ENCODE measurements at regions not wholly inside any gene's neighbourhood (a gene's known extent, or its start where the extent isn't known, plus 50 kb on each side); places are given as distances from the start of the nearest gene placed in this dataset.

DNA sequence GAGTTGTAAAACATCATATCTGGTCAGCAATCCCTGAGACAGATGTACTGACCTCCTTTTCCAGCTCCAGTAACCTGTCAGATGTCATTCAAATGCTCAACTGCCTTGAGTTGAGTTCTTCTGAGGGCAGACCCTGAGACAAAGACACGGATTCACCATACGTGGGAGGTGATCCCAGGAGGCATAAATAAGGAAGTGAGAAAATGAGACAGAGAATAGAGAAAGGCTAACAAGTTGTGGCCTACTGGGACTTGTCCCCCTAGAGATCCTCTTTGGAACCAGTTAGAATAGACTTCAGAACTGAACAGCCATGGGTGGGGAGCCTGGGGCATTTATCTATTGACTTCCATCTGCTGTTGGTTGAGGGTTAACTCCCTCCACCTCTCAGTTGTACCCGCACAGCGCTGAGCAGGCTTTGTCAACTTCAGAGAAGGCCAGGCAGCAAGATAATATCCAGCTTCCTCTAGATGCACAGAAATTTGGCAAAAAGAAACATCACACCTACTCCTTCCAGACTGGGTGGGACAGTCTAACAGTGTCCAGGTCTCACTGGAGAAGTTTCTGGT, 123.0 kb upstream of the DYNLRB2 start:
- H3K27me3 ChIP-seq (ENCODE audit: insufficient read depth in 3 of 3, low read length in 2 of 3): no peaks in the 10 kb centered on the region
- intact Hi-C loops (cut with DNase I): no loop called here
- H3K9me3 ChIP-seq: no peaks in the 10 kb centered on the region
- TF ChIP-seq, protein P1, sequence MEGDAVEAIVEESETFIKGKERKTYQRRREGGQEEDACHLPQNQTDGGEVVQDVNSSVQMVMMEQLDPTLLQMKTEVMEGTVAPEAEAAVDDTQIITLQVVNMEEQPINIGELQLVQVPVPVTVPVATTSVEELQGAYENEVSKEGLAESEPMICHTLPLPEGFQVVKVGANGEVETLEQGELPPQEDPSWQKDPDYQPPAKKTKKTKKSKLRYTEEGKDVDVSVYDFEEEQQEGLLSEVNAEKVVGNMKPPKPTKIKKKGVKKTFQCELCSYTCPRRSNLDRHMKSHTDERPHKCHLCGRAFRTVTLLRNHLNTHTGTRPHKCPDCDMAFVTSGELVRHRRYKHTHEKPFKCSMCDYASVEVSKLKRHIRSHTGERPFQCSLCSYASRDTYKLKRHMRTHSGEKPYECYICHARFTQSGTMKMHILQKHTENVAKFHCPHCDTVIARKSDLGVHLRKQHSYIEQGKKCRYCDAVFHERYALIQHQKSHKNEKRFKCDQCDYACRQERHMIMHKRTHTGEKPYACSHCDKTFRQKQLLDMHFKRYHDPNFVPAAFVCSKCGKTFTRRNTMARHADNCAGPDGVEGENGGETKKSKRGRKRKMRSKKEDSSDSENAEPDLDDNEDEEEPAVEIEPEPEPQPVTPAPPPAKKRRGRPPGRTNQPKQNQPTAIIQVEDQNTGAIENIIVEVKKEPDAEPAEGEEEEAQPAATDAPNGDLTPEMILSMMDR (IDR thresholded peaks at IDR 0.05): no peak
- no peak for DNase-seq
- WGBS, 3 donors: 80 to 88% (median 82%) methylated on average over 4 of the region's 4 CpGs
- no peaks in the 10 kb centered on the region for H3K4me1 ChIP-seq
- H3K36me3 ChIP-seq (ENCODE audit: insufficient read depth in 1 of 2, low read depth in 1 of 2): no peaks in the 10 kb centered on the region
- H3K27ac ChIP-seq: no peak overlapping the region
- no peak overlapping the region for H3K4me3 ChIP-seq
- no peak for ATAC-seq

DNA sequence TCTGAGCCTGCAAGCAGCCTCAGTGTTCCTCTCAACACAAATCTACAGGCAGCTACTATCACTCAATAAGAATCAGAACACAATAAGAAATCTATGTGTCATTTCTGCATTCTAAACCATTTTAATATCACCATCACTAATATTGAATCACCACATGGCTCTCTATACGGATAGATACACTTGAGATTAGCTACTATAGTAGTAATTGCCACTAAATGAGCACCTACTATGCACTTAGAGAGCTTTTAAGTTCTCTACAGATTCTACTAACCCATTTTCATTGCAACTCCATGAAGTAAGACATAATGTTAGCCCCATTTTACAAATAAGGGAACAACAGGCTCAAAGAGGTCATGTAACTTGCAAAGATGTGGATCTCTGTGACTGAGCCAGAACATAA, 132.8 kb upstream of the DYNLRB2 start:
- H3K9me3 ChIP-seq: no peaks in the 10 kb centered on the region
- no peak overlapping the region for H3K4me3 ChIP-seq
- intact Hi-C loops (cut with DNase I): no loop called here
- H3K36me3 ChIP-seq (ENCODE audit: insufficient read depth in 1 of 2, low read depth in 1 of 2): no peaks in the 10 kb centered on the region
- H3K4me1 ChIP-seq: no peaks in the 10 kb centered on the region
- DNase-seq (no peak), ATAC-seq (no peak)
- 77 to 82% (median 81%) methylated on average over 1 of the region's 1 CpG for WGBS, 3 donors
- peaks cover 0 to 3% (median 0%) of the 10 kb centered on the region in 3 donors for H3K27me3 ChIP-seq (ENCODE audit: insufficient read depth in 3 of 3, low read length in 2 of 3)
- TF ChIP-seq, protein P1 (IDR thresholded peaks at IDR 0.05): no peak
- H3K27ac ChIP-seq: no peak overlapping the region

DNA sequence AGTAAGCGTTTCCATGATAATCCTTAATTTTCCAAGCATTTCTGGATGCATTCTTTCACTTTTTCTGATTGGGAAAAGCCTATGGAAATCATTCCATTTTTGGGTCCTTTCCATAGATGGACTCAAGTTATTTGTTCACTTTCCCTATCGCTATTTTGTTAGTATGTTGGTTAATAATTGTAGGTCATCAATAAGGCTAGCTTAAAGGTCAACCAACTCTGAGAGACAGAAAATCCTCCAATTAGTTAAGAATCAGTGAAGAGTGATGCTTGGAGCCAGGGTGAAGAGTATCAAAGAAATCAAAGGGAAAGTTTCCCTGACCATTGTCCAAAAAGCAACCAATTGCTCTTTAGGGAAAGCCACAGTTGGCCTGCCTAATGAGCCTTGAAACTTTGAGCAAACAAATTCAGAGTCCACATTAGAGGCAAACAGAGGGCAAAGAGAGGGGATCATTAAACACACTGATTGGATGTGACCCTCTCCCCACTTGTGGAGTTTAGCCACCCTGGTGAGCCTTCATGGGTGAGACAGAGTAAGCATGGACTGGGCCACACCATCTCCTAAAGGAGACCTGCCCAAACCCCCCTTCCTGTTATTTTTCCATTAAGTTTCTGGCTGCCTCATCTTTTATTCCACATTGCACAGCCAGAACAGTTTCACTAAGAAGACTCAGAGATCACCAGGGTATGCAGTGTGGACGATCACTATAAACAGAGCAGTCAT, 133.4 kb upstream of the DYNLRB2 start:
- no peak overlapping the region for H3K27ac ChIP-seq
- H3K4me1 ChIP-seq: no peaks in the 10 kb centered on the region
- no peaks in the 10 kb centered on the region for H3K9me3 ChIP-seq
- DNase-seq (no peak), ATAC-seq (no peak)
- H3K36me3 ChIP-seq (ENCODE audit: insufficient read depth in 1 of 2, low read depth in 1 of 2): no peaks in the 10 kb centered on the region
- intact Hi-C loops (cut with DNase I): no loop called here
- 67 to 82% (median 76%) methylated on average over 3 of the region's 3 CpGs for WGBS, 3 donors
- TF ChIP-seq, protein P1 (IDR thresholded peaks at IDR 0.05): no peak
- H3K27me3 ChIP-seq (ENCODE audit: insufficient read depth in 3 of 3, low read length in 2 of 3): peaks cover 0 to 3% (median 0%) of the 10 kb centered on the region in 3 donors
- no peak overlapping the region for H3K4me3 ChIP-seq

DNA sequence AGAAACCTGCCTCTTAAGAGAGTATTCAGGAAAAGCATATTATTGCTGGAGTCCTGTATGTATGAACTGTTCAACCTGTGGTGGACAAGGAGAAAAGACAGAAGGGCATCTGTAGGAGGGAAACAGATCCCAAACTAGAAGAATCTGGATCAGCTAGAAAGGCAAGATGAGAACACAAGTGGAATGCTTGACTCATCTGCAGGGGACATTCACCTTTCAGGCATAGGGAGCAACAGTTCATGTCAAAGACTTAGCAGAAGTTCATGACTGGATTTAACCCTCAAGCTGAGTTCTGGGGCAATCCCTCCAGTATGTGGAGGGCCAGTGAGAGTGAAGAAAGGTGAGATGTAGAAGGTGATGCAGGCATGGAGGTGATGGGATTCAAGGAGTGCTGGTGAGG, 135.9 kb upstream of the DYNLRB2 start:
- no peak for ATAC-seq
- TF ChIP-seq, protein P1 (IDR thresholded peaks at IDR 0.05): no peak
- Histone ChIP-seq H3K36me3 (ENCODE audit: insufficient read depth in 1 of 2, low read depth in 1 of 2) (no peaks in the 10 kb centered on the region), H3K9me3 (no peaks in the 10 kb centered on the region), H3K4me1 (no peaks in the 10 kb centered on the region), H3K27ac (no peak overlapping the region), H3K27me3 (ENCODE audit: insufficient read depth in 3 of 3, low read length in 2 of 3) (peaks cover 0 to 3% (median 0%) of the 10 kb centered on the region in 3 donors), H3K4me3 (no peak overlapping the region)
- intact Hi-C loops (cut with DNase I): no loop called here
- DNase-seq: no peak
